ENCODE measurements at regions not wholly inside any gene's neighbourhood (a gene's known extent, or its start where the extent isn't known, plus 50 kb on each side); places are given as distances from the start of the nearest gene placed in this dataset.

DNA sequence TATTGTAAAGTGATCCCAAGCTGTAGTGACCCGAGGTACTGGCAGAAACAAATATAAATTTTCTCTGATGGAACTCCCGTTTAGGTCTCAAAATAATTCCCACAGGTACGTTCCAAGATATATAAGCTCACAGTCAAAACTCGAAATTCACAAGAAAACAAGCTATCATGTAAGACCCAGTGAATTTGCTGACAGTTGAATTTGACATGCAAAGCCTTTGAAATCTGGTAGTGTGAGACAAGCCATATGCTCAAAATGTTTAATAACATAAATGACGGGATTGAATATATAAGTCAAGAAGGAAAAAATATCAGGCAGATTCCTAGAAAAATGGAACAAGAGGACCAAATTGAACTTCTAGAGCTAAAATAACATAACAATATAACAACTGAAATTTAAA is 252.8 kb downstream of the TMA16 start:
- DNase-seq (ENCODE audit: low read depth) = no peak
- H3K4me3 ChIP-seq (ENCODE audit: low read depth, low read length) = no peak overlapping the region
- TF ChIP-seq, protein P1, sequence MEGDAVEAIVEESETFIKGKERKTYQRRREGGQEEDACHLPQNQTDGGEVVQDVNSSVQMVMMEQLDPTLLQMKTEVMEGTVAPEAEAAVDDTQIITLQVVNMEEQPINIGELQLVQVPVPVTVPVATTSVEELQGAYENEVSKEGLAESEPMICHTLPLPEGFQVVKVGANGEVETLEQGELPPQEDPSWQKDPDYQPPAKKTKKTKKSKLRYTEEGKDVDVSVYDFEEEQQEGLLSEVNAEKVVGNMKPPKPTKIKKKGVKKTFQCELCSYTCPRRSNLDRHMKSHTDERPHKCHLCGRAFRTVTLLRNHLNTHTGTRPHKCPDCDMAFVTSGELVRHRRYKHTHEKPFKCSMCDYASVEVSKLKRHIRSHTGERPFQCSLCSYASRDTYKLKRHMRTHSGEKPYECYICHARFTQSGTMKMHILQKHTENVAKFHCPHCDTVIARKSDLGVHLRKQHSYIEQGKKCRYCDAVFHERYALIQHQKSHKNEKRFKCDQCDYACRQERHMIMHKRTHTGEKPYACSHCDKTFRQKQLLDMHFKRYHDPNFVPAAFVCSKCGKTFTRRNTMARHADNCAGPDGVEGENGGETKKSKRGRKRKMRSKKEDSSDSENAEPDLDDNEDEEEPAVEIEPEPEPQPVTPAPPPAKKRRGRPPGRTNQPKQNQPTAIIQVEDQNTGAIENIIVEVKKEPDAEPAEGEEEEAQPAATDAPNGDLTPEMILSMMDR (IDR thresholded peaks at IDR 0.05; ENCODE audit: low read depth, low read length) = no peak
- TF ChIP-seq MYC (IDR thresholded peaks at IDR 0.05; ENCODE audit: low read depth, low read length) (no peak), POLR2A (IDR thresholded peaks at IDR 0.05; ENCODE audit: extremely low read depth, insufficient read length) (no peak)
- TF ChIP-seq, protein P2, sequence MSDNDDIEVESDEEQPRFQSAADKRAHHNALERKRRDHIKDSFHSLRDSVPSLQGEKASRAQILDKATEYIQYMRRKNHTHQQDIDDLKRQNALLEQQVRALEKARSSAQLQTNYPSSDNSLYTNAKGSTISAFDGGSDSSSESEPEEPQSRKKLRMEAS (IDR thresholded peaks at IDR 0.05; ENCODE audit: low read depth, low read length) = no peak

DNA sequence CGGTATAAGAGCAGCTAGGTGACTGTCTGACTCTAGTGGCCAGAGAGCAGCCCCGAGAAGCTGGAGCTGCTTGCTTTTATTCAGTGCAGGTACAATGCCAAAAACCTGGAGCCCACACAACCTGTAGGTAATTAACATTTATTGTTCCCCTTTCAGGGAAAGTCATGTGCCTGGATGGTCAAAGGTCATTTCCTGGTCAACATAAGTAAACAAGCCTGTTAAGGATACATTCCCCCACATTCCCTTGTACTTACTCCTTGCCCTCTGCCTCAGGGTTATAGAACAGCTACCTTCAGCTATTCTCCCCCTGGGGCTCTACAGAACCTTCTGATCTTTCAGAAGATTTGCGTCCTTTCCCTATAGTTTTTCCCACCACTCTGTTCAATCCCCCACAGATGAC is 253.4 kb downstream of the TMA16 start:
- TF ChIP-seq MYC (IDR thresholded peaks at IDR 0.05; ENCODE audit: low read depth, low read length) = no peak
- TF ChIP-seq, protein P2 (IDR thresholded peaks at IDR 0.05; ENCODE audit: low read depth, low read length) = no peak
- TF ChIP-seq, protein P1 (IDR thresholded peaks at IDR 0.05; ENCODE audit: low read depth, low read length) = no peak
- no peak for DNase-seq (ENCODE audit: low read depth)
- H3K4me3 ChIP-seq (ENCODE audit: low read depth, low read length) = no peak overlapping the region

DNA sequence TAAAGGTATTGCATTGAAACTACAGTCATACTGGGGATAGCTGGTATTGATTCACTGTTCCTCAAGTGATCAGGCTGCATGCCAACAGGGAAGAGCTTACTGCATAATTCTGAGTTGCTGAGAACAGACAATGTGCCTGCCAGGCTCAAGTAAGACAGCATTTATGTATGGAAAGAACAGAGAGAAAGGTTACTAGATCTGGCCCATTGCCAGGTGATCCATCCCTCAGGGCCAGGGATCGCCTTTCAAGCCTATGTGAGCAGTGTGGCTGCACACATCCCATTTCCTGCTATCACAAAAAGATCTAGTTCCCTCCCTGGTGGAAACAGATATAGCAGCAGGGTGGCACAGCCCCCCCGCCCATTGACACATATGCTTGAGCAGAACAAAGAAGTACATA is 254.0 kb downstream of the TMA16 start:
- no peak overlapping the region for H3K4me3 ChIP-seq (ENCODE audit: low read depth, low read length)
- TF ChIP-seq, protein P1 (IDR thresholded peaks at IDR 0.05; ENCODE audit: low read depth, low read length) = no peak
- TF ChIP-seq, protein P2 (IDR thresholded peaks at IDR 0.05; ENCODE audit: low read depth, low read length) = no peak
- TF ChIP-seq POLR2A (IDR thresholded peaks at IDR 0.05; ENCODE audit: extremely low read depth, insufficient read length) (no peak), MYC (IDR thresholded peaks at IDR 0.05; ENCODE audit: low read depth, low read length) (no peak)
- no peak for DNase-seq (ENCODE audit: low read depth)

DNA sequence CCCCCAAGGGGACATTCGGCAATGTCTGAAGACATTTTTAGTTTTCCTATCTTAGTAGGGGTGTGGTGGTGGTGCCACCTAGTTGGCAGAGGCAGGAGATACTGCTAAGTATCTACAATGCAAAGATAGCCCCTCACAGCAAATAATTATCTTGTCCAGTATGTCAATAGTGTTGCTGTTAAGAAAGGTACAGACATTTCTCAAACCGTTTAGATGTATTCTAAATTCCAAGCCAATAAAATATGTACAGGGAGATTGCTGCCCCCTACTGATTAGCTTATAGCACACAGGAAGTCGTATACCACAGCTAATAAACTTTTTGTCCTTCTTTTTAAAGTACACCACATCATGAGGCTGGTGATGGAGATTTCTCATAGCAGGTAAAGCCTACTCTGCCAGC is 260.5 kb downstream of the TMA16 start:
- H3K4me3 ChIP-seq (ENCODE audit: low read depth, low read length) = no peak overlapping the region
- TF ChIP-seq MYC (IDR thresholded peaks at IDR 0.05; ENCODE audit: low read depth, low read length) = no peak
- TF ChIP-seq, protein P1 (IDR thresholded peaks at IDR 0.05; ENCODE audit: low read depth, low read length) = peak; percentile 36
- TF ChIP-seq, protein P2 (IDR thresholded peaks at IDR 0.05; ENCODE audit: low read depth, low read length) = no peak
- peak; percentile 21 for DNase-seq (ENCODE audit: low read depth)

DNA sequence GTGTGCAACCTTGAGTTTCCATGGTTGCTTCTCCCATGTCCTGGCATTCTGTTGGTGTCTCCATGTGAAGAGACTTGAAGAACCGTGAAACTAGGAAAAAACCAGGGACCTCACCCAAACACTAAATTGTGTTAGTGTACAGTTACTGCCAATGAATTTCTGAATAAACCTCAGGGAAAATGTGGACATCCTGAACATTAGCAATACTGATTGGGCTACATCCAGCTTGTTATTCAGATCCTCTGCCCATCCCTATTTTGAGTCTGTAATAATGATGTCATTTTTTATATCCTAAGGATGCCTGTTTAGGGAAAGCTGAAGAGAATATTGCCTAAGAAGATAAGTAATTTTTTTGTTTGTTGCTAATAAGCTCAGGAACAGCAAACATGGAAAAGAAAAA is 262.7 kb downstream of the TMA16 start:
- no peak overlapping the region for H3K4me3 ChIP-seq (ENCODE audit: low read depth, low read length)
- no peak for DNase-seq (ENCODE audit: low read depth)
- TF ChIP-seq, protein P1 (IDR thresholded peaks at IDR 0.05; ENCODE audit: low read depth, low read length) = no peak
- TF ChIP-seq MYC (IDR thresholded peaks at IDR 0.05; ENCODE audit: low read depth, low read length) = no peak

DNA sequence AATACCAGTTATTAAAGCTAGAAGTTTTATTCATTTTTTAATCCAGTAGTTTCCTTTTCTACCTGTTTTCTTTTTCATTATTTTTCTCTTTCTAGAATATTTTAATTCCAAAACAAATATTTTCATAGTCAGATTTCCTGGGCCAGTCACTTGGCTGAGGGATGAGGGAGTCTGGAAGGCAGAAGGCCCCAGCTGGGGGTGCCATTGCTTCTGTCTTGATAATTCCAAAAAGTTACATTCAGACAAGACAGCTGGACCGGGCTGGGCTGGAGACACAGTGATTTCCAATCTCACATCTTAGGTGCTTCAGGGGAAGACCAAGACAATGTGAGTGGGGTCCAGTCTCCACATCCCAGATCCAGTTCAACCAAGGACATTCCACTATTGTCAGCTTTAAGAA is 263.5 kb downstream of the TMA16 start:
- TF ChIP-seq POLR2A (IDR thresholded peaks at IDR 0.05; ENCODE audit: extremely low read depth, insufficient read length) (no peak), MYC (IDR thresholded peaks at IDR 0.05; ENCODE audit: low read depth, low read length) (no peak)
- TF ChIP-seq, protein P1 (IDR thresholded peaks at IDR 0.05; ENCODE audit: low read depth, low read length) = no peak
- TF ChIP-seq, protein P2 (IDR thresholded peaks at IDR 0.05; ENCODE audit: low read depth, low read length) = no peak
- H3K4me3 ChIP-seq (ENCODE audit: low read depth, low read length) = no peak overlapping the region
- DNase-seq (ENCODE audit: low read depth) = no peak

Data from NB4 (cell line).